HEK293T (cell line): ENCODE measurements at regions not wholly inside any gene's neighbourhood (a gene's known extent, or its start where the extent isn't known, plus 50 kb on each side); places are given as distances from the start of the nearest gene placed in this dataset.

Experiments
- SP1 ChIP-seq: fragments of 450-650 bp; IDR thresholded peaks from 2 replicates; pipeline ENCODE4 v1.6.1; 2017
- TF ChIP-seq, protein P1 (sequence below): fragments of 450-650 bp; IDR thresholded peaks from 2 replicates; pipeline ENCODE4 v1.6.1; 2016

DNA sequence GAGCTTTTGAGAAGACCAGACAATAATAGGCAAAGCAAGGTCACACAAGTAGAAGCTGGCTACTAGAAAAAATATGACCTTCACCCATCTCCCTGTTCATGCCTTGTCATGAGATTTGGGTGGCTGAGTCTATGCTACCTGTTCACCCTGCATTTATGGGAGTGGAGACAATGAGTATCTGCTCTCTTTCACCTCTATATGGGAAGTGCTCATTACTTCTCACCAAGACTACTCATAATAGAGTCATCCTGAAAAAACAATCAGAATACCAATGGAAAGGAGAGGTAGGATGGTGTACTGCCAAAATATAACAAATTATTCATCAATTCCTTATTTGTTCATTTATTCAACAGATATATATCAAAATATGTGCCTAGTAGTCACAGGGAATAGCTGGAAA lies 921.8 kb upstream of the INTU start:
- TF ChIP-seq, protein P1, sequence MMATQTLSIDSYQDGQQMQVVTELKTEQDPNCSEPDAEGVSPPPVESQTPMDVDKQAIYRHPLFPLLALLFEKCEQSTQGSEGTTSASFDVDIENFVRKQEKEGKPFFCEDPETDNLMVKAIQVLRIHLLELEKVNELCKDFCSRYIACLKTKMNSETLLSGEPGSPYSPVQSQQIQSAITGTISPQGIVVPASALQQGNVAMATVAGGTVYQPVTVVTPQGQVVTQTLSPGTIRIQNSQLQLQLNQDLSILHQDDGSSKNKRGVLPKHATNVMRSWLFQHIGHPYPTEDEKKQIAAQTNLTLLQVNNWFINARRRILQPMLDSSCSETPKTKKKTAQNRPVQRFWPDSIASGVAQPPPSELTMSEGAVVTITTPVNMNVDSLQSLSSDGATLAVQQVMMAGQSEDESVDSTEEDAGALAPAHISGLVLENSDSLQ, result no peak
- TF ChIP-seq SP1, result no peak
